HCT116 (cell line): ENCODE measurements at regions not wholly inside any gene's neighbourhood (a gene's known extent, or its start where the extent isn't known, plus 50 kb on each side); places are given as distances from the start of the nearest gene placed in this dataset.

Experiments
- CEBPB ChIP-seq: IDR thresholded peaks from 2 replicates; pipeline ENCODE4 v1.6.1; 2012; ENCODE audit warnings: low read depth
- CTCF ChIP-seq, 3 experiments: fragments of 200-600 bp in 1 of 3; sonication (generic) in 1 of 3; IDR thresholded peaks in 2 of 3; conservative IDR thresholded peaks in 1 of 3; 2 replicates each; pipeline ENCODE4 v1.5.1; 2012 to 2017; ENCODE audit warnings: low read depth in 2 of 3, low read length in 2 of 3, antibody characterized with exemption in 1 of 3, borderline replicate concordance in 1 of 3, control low read depth in 1 of 3, mild to moderate bottlenecking in 1 of 3, mixed read lengths in 1 of 3, mixed run types in 1 of 3, moderate library complexity in 1 of 3; ENCODE audit not compliant: insufficient read depth in 1 of 3
- EZH2 ChIP-seq: fragments of 200-600 bp; sonication (generic); IDR thresholded peaks from 2 replicates; pipeline ENCODE4 v1.6.1; 2017; ENCODE audit warnings: antibody characterized with exemption, mixed run types
- MAX ChIP-seq: IDR thresholded peaks from 2 replicates; pipeline ENCODE4 v1.6.1; 2012
- RAD21 ChIP-seq: IDR thresholded peaks from 2 replicates; pipeline ENCODE4 v1.6.1; 2012; ENCODE audit warnings: low read depth, mild to moderate bottlenecking
- ZBTB33 ChIP-seq: IDR thresholded peaks from 2 replicates; pipeline ENCODE4 v1.6.1; 2011; ENCODE audit warnings: mild to moderate bottlenecking, low read length, moderate library complexity; ENCODE audit not compliant: insufficient replicate concordance; ENCODE audit errors: extremely low read depth

GRCh38 chr2:128643221-128644065, 324.8 kb upstream of the HS6ST1 start:
- TF ChIP-seq MAX (no peak), EZH2 (no peak), CTCF (IDR thresholded peaks at IDR 0.05 in 2 of 3, conservative IDR thresholded peaks at IDR 0.05 in 1 of 3; ENCODE audit: borderline replicate concordance in 1 of 3, insufficient read depth in 1 of 3, low read depth in 2 of 3, low read length in 2 of 3) (no peak), RAD21 (no peak), ZBTB33 (no peak), CEBPB (no peak)
